ENCODE measurements at regions not wholly inside any gene's neighbourhood (a gene's known extent, or its start where the extent isn't known, plus 50 kb on each side); places are given as distances from the start of the nearest gene placed in this dataset.

- no peaks in the 10 kb centered on the region for H3K36me3 ChIP-seq (ENCODE audit: insufficient read depth)
- H3K4me3 ChIP-seq (IDR thresholded peaks at IDR 0.05; ENCODE audit: insufficient read depth, low read depth, low read length) = no peak overlapping the region
- H3K27me3 ChIP-seq (ENCODE audit: insufficient read depth, low read depth) = no peaks in the 10 kb centered on the region
- H3K4me1 ChIP-seq (ENCODE audit: low read depth, poor library complexity, severe bottlenecking) = no peaks in the 10 kb centered on the region
- no peak overlapping the region for H3K9ac ChIP-seq
- H3K27ac ChIP-seq = no peak overlapping the region
- no peaks in the 10 kb centered on the region for H4K20me1 ChIP-seq (ENCODE audit: insufficient read depth)
- TF ChIP-seq CTCF (conservative IDR thresholded peaks at IDR 0.05; ENCODE audit: low read depth, low read length) = no peak
- no peak overlapping the region for H2AFZ ChIP-seq (ENCODE audit: low read depth)
- H3K79me2 ChIP-seq (ENCODE audit: insufficient read depth, low read depth) = no peaks in the 10 kb centered on the region
- no peak overlapping the region for H3K4me2 ChIP-seq
These were observed 342.1 kb downstream of the DYSF start for GRCh38 chr2:71795486-71795885.

GRCh38 chr2:71794611-71795010, 341.2 kb downstream of the DYSF start:
- Histone ChIP-seq H4K20me1 (ENCODE audit: insufficient read depth) (no peaks in the 10 kb centered on the region), H3K9ac (no peak overlapping the region), H3K36me3 (ENCODE audit: insufficient read depth) (no peaks in the 10 kb centered on the region), H3K4me3 (IDR thresholded peaks at IDR 0.05; ENCODE audit: insufficient read depth, low read depth, low read length) (no peak overlapping the region), H3K27ac (no peak overlapping the region), H3K4me2 (no peak overlapping the region), H2AFZ (ENCODE audit: low read depth) (no peak overlapping the region), H3K79me2 (ENCODE audit: insufficient read depth, low read depth) (no peaks in the 10 kb centered on the region), H3K4me1 (ENCODE audit: low read depth, poor library complexity, severe bottlenecking) (no peaks in the 10 kb centered on the region), H3K27me3 (ENCODE audit: insufficient read depth, low read depth) (no peaks in the 10 kb centered on the region)
- TF ChIP-seq CTCF (conservative IDR thresholded peaks at IDR 0.05; ENCODE audit: low read depth, low read length) = no peak

GRCh38 chr2:71793926-71794325, 340.6 kb downstream of the DYSF start:
- Histone ChIP-seq H2AFZ (ENCODE audit: low read depth) (no peak overlapping the region), H3K4me1 (ENCODE audit: low read depth, poor library complexity, severe bottlenecking) (no peaks in the 10 kb centered on the region), H3K4me3 (IDR thresholded peaks at IDR 0.05; ENCODE audit: insufficient read depth, low read depth, low read length) (no peak overlapping the region), H3K4me2 (no peak overlapping the region), H3K9ac (no peak overlapping the region), H3K36me3 (ENCODE audit: insufficient read depth) (no peaks in the 10 kb centered on the region), H3K79me2 (ENCODE audit: insufficient read depth, low read depth) (no peaks in the 10 kb centered on the region), H3K27me3 (ENCODE audit: insufficient read depth, low read depth) (no peaks in the 10 kb centered on the region), H4K20me1 (ENCODE audit: insufficient read depth) (no peaks in the 10 kb centered on the region), H3K27ac (no peak overlapping the region)
- TF ChIP-seq CTCF (conservative IDR thresholded peaks at IDR 0.05; ENCODE audit: low read depth, low read length) = no peak

GRCh38 chr2:71792926-71793761, 339.8 kb downstream of the DYSF start:
- H3K27ac ChIP-seq = no peak overlapping the region
- no peaks in the 10 kb centered on the region for H3K4me1 ChIP-seq (ENCODE audit: low read depth, poor library complexity, severe bottlenecking)
- no peak overlapping the region for H2AFZ ChIP-seq (ENCODE audit: low read depth)
- TF ChIP-seq CTCF (conservative IDR thresholded peaks at IDR 0.05; ENCODE audit: low read depth, low read length) = no peak
- H3K4me3 ChIP-seq (IDR thresholded peaks at IDR 0.05; ENCODE audit: insufficient read depth, low read depth, low read length) = no peak overlapping the region
- no peak overlapping the region for H3K4me2 ChIP-seq
- no peaks in the 10 kb centered on the region for H3K79me2 ChIP-seq (ENCODE audit: insufficient read depth, low read depth)
- H3K9ac ChIP-seq = no peak overlapping the region
- H4K20me1 ChIP-seq (ENCODE audit: insufficient read depth) = no peaks in the 10 kb centered on the region
- no peaks in the 10 kb centered on the region for H3K36me3 ChIP-seq (ENCODE audit: insufficient read depth)
- no peaks in the 10 kb centered on the region for H3K27me3 ChIP-seq (ENCODE audit: insufficient read depth, low read depth)
